Suprapubic skin (tissue), 3 donors: ENCODE measurements at regions not wholly inside any gene's neighbourhood (a gene's known extent, or its start where the extent isn't known, plus 50 kb on each side); places are given as distances from the start of the nearest gene placed in this dataset.

Source experiments
- EP300 ChIP-seq: sonication (generic); formaldehyde crosslinking; IDR thresholded peaks from one replicate; pipeline ENCODE4 v1.6.1; 2017; ENCODE audit warnings: antibody characterized with exemption
- POLR2A ChIP-seq, 2 donors: fragments of 450-650 bp; IDR thresholded peaks; one replicate each; pipeline ENCODE4 v1.6.1; 2017; ENCODE audit warnings: antibody characterized with exemption in 2 of 2, mild to moderate bottlenecking in 2 of 2, moderate library complexity in 2 of 2
- TF ChIP-seq, protein P1 (sequence below), 2 donors: fragments of 200-600 bp in 1 of 2; fragments of 450-650 bp in 1 of 2; sonication (generic) in 1 of 2; IDR thresholded peaks; one replicate each; pipeline ENCODE4 v1.5.1; 2016 to 2019; ENCODE audit warnings: antibody characterized with exemption in 2 of 2, mild to moderate bottlenecking in 1 of 2, moderate library complexity in 1 of 2

GRCh38 chr2:155599834-155600233 lies 732.7 kb downstream of the NR4A2 start:
- TF ChIP-seq, protein P1, sequence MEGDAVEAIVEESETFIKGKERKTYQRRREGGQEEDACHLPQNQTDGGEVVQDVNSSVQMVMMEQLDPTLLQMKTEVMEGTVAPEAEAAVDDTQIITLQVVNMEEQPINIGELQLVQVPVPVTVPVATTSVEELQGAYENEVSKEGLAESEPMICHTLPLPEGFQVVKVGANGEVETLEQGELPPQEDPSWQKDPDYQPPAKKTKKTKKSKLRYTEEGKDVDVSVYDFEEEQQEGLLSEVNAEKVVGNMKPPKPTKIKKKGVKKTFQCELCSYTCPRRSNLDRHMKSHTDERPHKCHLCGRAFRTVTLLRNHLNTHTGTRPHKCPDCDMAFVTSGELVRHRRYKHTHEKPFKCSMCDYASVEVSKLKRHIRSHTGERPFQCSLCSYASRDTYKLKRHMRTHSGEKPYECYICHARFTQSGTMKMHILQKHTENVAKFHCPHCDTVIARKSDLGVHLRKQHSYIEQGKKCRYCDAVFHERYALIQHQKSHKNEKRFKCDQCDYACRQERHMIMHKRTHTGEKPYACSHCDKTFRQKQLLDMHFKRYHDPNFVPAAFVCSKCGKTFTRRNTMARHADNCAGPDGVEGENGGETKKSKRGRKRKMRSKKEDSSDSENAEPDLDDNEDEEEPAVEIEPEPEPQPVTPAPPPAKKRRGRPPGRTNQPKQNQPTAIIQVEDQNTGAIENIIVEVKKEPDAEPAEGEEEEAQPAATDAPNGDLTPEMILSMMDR (IDR thresholded peaks at IDR 0.05): no peak
- TF ChIP-seq POLR2A (IDR thresholded peaks at IDR 0.05) (no peak), EP300 (no peak)
